SK-N-SH treated with all-trans-retinoic acid at 6 μM for 48 hours (cell line): ENCODE measurements at regions not wholly inside any gene's neighbourhood (a gene's known extent, or its start where the extent isn't known, plus 50 kb on each side); places are given as distances from the start of the nearest gene placed in this dataset.

Source experiments
- ARNTL ChIP-seq: fragments of 450-650 bp; formaldehyde crosslinking; IDR thresholded peaks from 2 replicates; pipeline ENCODE4 v1.5.0; 2020; ENCODE audit warnings: low read depth, mild to moderate bottlenecking, moderate library complexity, borderline replicate concordance
- GLIS3 ChIP-seq: fragments of 250-450 bp; sonication (Bioruptor Pico); IDR thresholded peaks from 2 replicates; pipeline ENCODE4 v1.5.0; 2020; ENCODE audit warnings: mild to moderate bottlenecking, moderate library complexity
- ISL1 ChIP-seq: fragments of 250-450 bp; sonication (Bioruptor Pico); IDR thresholded peaks from 2 replicates; pipeline ENCODE4 v2.1.2; 2022; ENCODE audit warnings: mild to moderate bottlenecking, moderate library complexity
- RARB ChIP-seq: fragments of 250-450 bp; sonication (Bioruptor Pico); IDR thresholded peaks from 2 replicates; pipeline ENCODE4 v1.8.0; 2021; ENCODE audit warnings: mild to moderate bottlenecking, moderate library complexity
- SNAI2 ChIP-seq: fragments of 250-450 bp; sonication (Bioruptor Pico); IDR thresholded peaks from 2 replicates; pipeline ENCODE4 v1.5.0; 2020; ENCODE audit warnings: mild to moderate bottlenecking, moderate library complexity
- TCF4 ChIP-seq: fragments of 250-450 bp; sonication (Bioruptor Pico); IDR thresholded peaks from 2 replicates; pipeline ENCODE4 v1.8.0; 2021; ENCODE audit warnings: mild to moderate bottlenecking, moderate library complexity, borderline replicate concordance
- TSHZ2 ChIP-seq: fragments of 250-450 bp; sonication (Bioruptor Pico); IDR thresholded peaks from 2 replicates; pipeline ENCODE4 v1.5.0; 2020; ENCODE audit warnings: mild to moderate bottlenecking, moderate library complexity
- ZC3H10 ChIP-seq: fragments of 250-450 bp; sonication (Bioruptor Pico); IDR thresholded peaks from 2 replicates; pipeline ENCODE4 v1.5.1; 2021; ENCODE audit warnings: mild to moderate bottlenecking, moderate library complexity
- ZFP3 ChIP-seq: fragments of 250-450 bp; sonication (Bioruptor Pico); IDR thresholded peaks from 2 replicates; pipeline ENCODE4 v1.5.0; 2020; ENCODE audit warnings: mild to moderate bottlenecking, moderate library complexity
- ZNF70 ChIP-seq: fragments of 450-650 bp; formaldehyde crosslinking; IDR thresholded peaks from 2 replicates; pipeline ENCODE4 v1.5.0; 2020; ENCODE audit warnings: mild to moderate bottlenecking, moderate library complexity
- TF ChIP-seq, protein P1 (sequence below): fragments of 250-450 bp; sonication (Bioruptor Pico); IDR thresholded peaks from 2 replicates; pipeline ENCODE4 v1.8.0; 2020; ENCODE audit warnings: mild to moderate bottlenecking, moderate library complexity, borderline replicate concordance

DNA sequence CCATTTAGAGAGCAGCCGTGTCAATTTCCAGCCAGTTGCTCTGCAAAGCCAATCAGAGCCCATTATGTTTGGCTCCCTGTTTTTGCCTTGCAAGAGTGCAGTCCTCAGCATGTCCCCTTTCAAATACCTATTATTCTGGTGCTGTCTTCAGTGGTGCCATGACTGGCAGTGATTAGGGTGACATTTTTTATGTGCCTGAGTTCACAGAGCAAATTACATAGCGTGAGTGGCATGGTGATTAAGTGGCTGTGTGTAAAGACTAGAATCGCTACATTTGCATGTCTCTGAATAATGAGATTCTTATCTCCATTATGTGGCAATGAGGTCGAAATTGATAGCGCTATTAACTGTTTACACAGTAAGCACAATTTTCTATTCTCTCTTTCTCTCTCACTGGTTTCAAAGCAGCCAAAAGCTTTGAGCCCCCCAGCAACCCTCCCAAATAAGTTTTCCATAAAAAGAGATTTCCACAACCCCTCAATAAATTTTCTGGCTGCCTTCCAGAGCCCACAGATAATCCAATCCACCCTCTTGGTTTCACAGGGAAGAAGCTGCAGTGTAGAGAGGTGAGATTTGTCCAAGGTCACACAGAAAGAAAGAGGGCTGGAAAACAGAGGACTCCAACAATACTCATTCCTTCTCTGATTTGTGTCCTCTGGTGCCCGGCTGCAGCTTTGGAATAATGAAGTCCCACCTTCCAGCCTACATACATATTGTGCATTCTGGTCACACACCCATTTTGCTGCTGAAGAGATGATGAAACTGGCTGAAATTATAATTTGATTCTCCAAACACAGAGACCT lies 58.8 kb upstream of the NUDT4 start:
- no peak for TF ChIP-seq TCF4 (CRISPR knock-in tag)
- TF ChIP-seq, protein P1, sequence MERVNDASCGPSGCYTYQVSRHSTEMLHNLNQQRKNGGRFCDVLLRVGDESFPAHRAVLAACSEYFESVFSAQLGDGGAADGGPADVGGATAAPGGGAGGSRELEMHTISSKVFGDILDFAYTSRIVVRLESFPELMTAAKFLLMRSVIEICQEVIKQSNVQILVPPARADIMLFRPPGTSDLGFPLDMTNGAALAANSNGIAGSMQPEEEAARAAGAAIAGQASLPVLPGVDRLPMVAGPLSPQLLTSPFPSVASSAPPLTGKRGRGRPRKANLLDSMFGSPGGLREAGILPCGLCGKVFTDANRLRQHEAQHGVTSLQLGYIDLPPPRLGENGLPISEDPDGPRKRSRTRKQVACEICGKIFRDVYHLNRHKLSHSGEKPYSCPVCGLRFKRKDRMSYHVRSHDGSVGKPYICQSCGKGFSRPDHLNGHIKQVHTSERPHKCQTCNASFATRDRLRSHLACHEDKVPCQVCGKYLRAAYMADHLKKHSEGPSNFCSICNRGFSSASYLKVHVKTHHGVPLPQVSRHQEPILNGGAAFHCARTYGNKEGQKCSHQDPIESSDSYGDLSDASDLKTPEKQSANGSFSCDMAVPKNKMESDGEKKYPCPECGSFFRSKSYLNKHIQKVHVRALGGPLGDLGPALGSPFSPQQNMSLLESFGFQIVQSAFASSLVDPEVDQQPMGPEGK (CRISPR knock-in tag), result no peak
- no peak for TF ChIP-seq ARNTL (CRISPR knock-in tag)
- no peak for TF ChIP-seq ISL1
- no peak for TF ChIP-seq ZC3H10
- no peak for TF ChIP-seq ZNF70
- no peak for TF ChIP-seq ZFP3 (CRISPR knock-in tag)
- TF ChIP-seq RARB, result no peak
- no peak for TF ChIP-seq SNAI2
- no peak for TF ChIP-seq GLIS3
- TF ChIP-seq TSHZ2 (CRISPR knock-in tag), result no peak
